SIG-M5 treated with dmso at 0.1 percent for 504 hours (cell line): ENCODE measurements at regions not wholly inside any gene's neighbourhood (a gene's known extent, or its start where the extent isn't known, plus 50 kb on each side); places are given as distances from the start of the nearest gene placed in this dataset.

Experiments used
- DNase-seq: peaks from one replicate; lab custom pipeline; 2025; ENCODE audit not compliant: unreplicated experiment; lab: John Stamatoyannopoulos, UW

DNA sequence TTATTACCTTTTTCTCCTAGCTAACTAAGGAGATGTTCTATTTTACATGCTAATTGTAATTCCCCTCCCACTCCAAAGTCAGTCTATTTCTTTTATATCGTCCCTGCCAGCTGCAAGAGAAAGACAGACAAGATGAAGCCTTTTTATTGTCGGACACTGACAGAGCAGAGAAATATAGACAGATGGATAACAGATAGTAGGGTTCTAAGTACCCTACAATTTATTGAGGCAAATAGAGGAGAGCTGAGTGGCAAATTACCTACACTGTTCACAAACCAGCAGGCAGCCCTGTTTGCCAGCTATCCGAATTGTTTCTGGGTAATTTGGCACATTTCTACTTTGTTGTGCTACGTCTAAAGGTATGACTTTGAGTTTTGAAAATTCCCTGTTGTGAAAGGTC lies 392.3 kb upstream of the ZNF717 start:
- no peak for DNase-seq

DNA sequence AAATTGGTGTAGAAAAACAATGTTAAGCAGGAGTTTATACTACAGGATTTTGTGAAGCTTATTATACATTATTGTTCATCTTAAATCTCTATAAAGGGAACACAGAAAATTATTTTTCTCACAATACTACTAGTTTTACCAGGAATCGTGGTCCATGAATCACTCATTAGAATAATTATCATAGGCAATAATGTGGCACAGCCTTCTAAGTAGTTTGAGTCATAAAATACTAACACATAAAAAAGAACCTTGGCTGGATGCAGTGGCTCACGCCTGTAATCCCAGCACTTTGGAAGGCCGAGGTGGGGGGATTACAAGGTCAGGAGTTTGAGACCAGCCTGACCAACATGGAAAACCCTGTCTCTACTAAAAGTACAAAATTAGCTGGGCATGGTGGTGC lies 393.1 kb upstream of the ZNF717 start:
- no peak for DNase-seq

DNA sequence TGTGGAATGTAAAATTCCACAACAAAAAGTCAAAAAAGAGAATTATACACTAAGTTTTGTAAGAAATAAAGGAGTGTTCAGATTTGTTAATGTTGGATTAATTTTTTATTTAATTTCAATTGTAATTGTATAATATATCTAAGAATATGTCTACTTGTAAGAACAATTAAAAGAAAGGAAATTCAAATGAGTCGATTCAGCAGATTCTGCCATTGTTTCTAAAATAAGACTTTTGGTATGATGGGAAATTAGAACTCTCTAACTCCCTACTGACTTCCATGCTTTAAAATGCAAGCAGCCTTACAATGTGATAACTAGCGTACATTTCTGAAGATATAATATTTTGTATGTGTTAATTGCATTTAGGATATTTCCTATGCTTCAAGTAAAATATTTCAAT lies 395.9 kb upstream of the ZNF717 start:
- DNase-seq, result no peak

DNA sequence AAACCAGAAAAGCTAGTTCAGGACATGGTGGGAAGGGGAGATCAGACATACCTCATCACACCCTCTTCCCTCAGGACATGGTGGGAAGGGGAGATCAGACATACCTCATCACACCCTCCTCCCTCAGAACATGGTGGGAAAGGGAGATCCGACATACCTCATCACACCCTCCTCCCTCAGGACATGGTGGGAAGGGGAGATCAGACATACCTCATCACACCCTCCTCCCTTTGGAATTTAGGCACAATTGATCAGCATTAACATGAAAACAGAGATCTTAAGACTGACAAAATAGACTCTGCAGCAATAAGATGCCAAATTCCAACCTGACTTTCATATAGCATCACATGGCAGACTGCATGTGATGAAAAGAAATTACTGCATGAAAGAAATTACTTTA lies 412.7 kb upstream of the ZNF717 start:
- DNase-seq, result no peak

DNA sequence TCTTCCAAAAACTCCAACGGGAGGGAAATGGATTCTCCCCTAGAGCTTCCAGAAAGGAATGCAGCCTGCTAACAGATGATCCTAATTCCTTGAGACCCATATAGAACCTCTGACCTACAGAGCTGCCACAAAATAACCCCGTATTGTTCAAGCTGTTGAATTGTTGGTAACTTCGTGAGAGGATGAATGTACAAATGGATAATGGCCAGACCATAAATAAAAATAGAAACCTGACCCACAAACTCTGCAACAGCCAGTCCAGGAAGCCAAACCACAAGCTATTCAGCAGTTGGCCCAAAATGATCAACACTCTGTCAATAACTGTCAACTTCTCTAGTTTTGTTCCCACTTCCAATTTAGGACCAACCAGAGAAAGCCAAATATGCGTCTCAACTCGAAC lies 414.0 kb upstream of the ZNF717 start:
- DNase-seq, result no peak

DNA sequence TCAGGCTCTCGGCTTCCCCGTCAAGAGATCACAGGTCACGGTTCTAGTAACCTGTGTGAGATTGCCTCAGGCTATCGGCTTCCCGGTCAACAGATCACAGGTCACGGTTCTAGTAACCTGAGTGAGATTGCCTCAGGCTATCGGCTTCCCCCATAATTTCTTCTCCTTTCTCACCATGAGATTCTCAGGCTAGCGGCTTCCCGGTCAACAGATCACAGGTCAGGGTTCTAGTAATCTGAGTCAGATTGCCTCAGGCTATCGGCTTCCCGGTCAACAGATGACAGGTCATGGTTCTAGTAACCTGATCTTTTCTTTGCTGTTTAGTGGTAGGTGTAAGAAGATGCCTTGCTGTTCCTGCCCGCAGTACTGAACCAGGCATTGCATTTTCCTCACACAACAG lies 418.2 kb upstream of the ZNF717 start:
- DNase-seq, result no peak

DNA sequence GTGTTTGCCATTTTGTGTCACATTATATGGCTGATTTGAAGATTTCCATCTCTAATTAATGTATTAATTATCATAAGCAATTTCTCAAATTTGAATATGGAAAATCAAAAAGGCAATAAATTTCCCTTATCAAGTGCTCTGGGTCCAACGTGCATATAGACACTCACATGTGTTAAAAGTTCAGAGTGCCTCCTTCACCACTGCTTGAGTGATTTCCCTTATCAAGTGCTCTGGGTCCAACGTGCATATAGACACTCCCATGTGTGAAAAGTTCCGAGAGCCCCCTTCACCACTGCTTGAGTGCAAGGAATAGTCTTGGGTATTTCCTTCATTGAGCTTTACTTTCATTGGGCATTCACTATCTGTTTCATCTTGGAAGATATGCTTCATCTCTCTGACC lies 421.0 kb upstream of the ZNF717 start:
- no peak for DNase-seq

DNA sequence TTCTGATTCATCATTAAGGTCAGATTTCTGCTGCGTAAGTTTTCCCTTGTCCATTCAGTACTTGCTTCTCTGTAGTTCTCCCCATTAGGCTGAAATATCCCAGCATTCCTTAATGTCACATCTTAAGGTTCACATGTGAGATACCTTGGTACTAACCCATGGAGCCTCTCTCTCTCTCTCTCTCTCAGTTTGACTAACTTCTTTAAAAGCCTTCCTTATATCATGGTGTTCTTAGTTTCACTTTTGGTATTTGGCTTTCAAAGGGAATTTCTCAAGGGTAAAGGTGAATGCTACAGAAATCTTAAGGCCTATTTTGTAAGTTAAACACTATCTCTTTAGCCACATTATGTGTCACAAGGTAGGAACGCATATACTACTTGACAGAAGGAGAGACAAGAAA lies 427.3 kb upstream of the ZNF717 start:
- DNase-seq, result no peak

DNA sequence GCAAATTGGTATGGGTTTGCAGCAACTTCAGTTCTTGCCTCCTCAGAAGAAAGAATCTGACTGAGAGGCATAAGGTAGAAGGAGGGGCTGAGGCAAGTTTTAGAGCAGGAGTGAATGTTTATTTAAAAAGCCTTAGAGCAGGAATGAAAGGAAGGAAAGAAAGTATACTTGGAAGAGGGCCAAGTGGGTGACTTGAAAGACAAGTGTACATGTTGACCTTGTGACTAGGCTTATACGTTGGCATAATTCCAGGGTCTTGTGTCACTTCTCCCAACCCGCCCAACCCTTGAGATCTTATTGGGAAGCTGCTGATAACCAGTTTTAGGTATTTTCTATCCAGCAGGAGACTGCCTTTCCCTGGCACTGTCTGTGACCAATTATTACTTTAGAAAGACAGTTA lies 436.9 kb upstream of the ZNF717 start:
- DNase-seq, result no peak

DNA sequence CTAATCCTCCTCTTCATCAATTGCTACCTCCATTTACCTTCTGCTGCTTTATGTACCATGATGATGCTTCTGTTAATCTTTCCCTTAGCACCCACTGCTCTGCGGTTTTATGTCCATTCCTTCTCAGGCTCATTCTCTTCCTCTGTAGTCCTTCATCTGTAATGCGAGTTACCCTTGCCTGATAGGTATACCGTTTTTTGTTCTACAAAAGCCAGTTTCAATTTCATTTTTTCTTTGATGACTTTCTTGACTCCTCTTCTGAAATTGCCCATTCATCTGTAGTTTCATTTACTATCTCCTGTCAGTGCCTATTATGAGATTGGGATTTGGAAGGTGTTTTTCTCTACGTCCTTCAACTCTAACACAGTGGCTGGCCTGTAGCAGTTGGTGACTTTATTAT lies 445.9 kb upstream of the ZNF717 start:
- DNase-seq, result no peak

DNA sequence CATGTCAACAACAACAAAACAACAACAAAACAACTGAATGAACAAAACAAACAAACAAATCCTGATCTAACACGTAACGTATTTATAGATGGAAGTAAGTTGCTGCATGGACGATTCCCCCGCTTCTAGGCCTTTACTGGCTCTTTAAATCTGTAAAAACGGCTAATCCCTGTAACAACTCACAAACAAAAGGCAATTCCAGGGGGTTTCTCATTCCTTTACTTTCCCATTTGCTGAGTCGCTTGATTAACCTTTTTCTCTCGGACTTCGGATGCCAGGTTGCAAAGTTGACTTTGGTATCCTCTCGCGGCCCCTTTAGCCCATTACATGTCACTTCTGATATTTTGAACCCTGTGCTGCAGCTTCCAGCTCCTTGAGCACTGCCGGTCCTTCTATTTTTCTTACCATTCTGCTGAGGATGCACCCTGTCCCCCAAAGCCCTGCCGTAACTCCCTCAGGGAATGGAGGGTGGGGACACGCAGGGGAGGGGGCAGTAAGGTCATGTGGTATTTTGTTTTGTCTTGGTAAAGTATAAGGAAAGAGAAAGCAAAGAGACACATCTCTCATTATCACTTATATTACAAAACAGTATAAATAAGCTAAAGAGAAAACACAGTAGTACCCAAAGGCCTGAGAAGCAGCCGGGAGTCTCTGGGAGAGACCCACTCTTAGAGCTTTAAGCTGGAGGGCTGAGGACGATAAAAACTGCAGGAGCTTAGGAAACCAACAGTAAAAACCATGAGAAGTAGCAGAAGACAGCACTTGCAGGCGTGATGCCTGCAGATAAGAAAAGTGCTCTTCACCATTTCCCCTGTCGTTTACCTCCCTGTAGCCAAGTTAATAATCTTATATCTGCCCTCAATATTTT lies 457.8 kb upstream of the ZNF717 start:
- no peak for DNase-seq

DNA sequence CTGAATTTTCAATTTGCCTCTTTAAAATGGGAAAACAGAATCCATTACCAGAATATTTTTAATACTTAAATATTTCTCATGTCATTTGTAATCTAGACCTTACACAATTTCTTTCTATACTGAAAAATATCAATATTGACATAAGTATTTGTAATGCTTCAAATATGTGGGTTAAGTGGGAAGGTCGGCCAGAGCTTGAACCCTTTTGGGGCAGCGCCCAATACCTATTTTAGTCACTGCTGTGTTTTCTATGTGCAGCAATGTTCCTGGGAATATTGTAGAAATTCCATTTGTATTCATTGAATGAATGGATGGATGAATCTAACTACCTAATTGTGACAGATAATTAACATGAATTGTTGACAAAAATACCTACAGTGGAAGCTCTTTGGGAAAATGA lies 459.7 kb upstream of the ZNF717 start:
- DNase-seq, result no peak

DNA sequence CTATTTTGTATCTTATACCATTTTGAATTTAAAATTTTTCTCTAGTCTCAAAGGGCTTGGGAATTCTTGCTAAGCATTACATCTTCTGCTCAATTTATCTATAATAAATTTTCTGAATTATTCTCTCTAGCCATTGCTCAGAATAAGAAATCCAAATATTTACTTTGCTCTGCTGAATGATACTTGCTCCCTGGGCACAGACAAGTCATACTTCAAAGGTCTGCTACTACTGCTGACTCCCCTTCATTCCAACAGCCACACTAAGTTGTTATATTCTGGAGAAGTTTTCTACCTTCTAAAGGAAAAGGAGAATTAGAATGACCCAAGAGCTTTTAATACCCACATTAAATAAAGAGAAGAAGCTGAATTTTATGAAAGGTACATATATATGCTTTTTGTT lies 460.3 kb upstream of the ZNF717 start:
- DNase-seq, result no peak

DNA sequence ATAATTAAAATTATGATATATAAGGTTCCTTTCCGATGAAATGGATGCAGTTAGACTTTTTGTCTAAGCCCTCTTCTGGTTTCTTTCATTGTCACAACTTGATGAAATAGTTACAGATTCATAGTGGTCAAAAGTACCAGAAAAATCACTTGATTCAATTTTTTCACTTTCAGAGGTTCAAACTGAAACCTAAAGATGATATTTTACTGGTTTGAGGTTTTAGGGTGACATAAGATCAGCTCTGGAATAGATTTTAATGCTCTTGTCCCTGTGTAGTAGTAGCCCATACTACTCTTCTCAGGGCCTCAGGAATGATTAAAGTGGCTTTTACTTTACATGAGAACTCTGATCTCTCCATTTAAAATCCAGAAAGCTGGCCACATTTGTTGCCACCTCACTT lies 479.1 kb upstream of the ZNF717 start:
- no peak for DNase-seq

DNA sequence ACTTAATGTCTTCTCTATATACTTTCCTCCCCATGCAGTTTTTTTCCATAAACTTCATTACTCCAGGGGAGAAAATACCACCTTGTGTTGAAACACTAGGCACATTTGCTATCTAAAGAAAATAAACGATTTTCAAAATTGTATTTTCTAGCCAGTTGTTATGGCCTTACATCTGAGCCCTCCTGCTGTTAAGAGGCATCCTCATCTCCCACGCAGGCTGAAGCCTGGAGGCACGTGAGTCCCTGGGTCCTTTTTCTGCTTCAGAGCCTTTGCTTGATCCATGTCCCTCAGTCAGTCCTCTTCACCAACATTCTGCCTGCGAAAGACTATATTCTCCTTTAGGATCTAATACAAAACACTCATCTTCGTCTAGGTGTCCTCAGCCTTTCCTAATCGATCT lies 479.6 kb upstream of the ZNF717 start:
- DNase-seq, result no peak

DNA sequence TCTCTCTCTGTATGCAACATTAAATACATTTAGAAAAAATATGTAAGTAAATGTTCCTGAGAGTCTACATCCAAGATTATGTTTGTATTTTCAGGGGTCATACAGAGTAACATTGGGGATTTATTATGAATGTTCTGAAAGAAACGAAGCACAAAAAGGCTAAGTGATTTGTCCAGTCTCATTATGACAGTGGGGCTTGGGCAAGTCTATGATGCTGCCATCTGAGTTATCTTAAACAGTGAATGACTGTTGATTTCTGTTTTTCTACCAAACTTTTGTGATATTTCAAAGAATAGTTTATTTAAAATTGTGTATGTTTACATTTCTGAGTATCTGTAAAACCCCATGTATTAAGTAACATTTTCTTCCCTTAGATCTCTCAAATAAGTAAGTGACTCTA lies 481.2 kb upstream of the ZNF717 start:
- no peak for DNase-seq

DNA sequence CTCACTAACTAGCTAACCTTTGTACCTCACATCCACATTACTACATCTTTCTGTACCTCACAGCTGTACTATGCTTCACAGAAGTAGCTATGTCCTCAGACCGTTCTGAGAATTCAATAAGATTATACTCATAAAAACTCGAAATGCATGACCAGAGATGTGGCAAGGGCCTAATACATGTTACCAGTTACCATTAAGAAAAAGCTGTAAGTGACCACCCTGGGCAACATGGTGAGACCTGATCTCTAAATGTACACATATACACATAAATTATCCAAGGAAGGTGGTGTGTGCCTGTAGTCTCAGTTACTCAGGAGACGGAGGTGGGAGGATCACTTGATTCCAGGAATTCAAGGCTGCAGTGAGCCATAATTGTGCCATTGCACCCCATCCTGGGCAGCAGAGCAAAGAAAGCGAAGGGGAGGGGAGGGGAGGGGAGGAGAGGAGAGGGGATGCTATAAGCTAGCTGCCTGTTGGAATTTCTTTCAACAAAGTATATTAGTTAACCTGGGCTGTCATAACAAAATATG lies 482.6 kb upstream of the ZNF717 start:
- DNase-seq, result no peak

DNA sequence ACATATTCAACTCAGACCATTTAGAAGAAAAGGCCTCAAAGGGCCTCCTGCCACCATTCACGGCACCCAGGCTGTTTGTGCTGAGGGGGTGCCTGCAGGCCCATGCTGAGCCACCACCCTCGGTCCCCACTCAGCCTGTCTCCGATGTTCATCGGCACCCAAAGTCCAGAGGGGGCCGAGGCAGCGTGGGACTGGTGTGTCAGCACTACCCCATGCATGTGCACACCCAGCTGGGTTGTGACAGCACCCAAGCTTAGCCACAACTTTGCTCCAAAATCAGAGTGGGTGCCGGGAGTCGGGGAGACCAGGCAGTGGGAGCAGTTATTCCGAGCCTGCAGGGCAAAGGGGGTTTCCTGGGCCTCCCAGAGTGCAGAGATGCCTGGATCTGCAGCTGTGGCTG lies 508.5 kb upstream of the ZNF717 start:
- no peak for DNase-seq

DNA sequence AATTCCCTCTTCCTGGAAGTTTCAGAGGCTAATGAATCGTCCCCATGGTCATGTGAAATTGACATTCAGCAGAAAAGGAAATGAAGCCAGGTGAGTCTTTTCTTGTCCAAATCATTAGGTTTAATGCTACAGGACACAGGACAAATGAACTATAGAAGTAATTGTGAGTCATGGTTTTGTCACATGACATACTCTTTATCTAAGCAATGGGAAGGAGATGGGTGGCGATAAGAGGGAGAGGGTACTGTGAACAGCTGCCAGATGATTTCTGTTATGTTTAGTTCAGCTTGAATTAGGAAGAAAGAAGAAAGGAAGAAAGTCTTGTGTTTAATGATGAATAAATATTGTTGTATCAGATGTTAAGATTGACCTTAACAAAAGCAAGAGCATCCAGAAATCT lies 515.4 kb upstream of the ZNF717 start:
- no peak for DNase-seq

DNA sequence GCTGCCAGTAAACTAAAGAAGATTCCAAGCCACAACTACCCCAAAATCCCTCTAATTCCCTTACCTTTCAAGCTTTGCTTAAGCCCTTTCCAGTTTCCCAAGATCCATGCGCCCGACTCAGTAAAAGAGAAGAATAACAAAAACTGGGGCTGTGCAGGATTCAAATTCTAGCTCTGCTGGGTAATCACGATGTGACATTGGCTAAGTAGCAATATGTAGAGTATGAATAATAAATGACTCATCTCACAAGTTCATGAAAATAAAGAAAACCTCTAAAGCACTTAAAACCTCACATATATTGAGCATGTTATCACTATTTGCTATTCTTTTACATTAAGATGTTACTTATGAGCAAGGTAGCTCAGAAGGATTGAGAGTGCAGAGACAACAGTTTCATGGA lies 522.2 kb upstream of the ZNF717 start:
- DNase-seq, result no peak

DNA sequence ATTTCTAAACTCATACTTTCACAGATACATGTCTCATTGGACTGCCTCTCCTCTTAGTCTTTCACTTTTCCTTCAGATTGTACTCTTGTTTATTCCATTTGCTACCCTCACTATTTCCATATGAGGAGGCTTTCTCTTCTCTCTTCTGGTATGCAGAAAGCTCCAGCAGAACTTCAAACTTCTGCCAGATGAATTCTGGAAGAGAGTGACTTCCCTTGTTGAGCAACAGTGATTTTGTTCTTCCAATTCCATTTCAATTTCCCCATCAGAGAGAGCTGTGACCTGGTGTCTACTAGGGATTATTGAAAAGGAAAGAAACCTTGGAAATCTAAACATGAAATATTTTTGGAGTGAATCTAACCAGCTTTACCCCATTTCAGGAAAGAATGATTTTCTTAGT lies 523.2 kb upstream of the ZNF717 start:
- no peak for DNase-seq

DNA sequence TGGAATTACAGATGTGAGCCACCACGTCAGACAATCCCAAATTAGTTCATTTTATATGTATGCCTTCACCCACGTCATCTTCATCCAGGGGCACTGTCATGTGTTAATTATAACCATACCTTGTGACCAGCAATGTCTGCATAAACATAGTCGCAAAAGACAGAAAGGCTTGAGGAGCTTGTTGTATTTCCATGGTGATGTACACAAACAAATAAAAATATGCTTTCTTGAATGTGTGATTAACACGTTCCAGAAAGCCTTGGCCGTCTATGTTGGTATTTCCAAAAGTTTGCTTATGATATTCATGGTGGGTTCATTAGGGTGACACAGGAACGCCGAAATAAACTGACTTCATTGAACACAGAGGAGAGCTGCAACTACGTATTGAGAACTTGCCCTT lies 524.7 kb upstream of the ZNF717 start:
- no peak for DNase-seq

DNA sequence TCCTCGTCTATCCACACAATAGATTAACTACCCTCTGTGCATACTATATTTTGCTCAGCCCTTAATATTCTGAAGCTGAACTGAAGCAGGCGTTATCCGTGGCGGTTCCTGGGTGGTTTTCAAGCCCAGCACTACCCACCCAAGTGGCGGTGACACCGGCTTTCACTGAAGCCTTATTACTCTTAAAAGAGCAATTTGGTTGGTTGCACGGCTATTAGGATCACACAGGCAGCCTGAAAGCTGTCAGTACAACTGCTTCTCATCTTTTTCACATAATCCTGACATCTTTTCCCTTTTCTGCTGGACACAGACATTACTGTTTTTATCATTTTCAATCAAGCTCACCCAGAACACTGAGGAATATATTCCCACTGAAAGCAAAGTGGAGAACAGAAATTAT lies 525.3 kb upstream of the ZNF717 start:
- no peak for DNase-seq
